ENCODE measurements at regions not wholly inside any gene's neighbourhood (a gene's known extent, or its start where the extent isn't known, plus 50 kb on each side); places are given as distances from the start of the nearest gene placed in this dataset.

GRCh38 chr2:121037480-121037879 lies 247.5 kb downstream of the TFCP2L1 start:
- WGBS, 2 donors = 89 to 96% methylated on average over 2 of the region's 2 CpGs

GRCh38 chr2:121038031-121038430 lies 247.0 kb downstream of the TFCP2L1 start:
- H3K9me3 ChIP-seq = peaks cover 0 to 1% (median 0%) of the 10 kb centered on the region in 4 donors
- WGBS, 2 donors = 75 to 79% methylated on average over 6 to 7 of the region's 7 CpGs
- H3K36me3 ChIP-seq = no peaks in the 10 kb centered on the region
- H3K4me3 ChIP-seq = no peak overlapping the region
- no peak for TF ChIP-seq CTCF (IDR thresholded peaks at IDR 0.05)
- TF ChIP-seq POLR2A (IDR thresholded peaks at IDR 0.05) = no peak
- no peak for TF ChIP-seq EP300 (IDR thresholded peaks at IDR 0.05)
- no peak for DNase-seq (ENCODE audit: low spot score in 2 of 2)
- no peaks in the 10 kb centered on the region for H3K4me1 ChIP-seq
- no peak overlapping the region for H3K27ac ChIP-seq
- no peaks in the 10 kb centered on the region for H3K27me3 ChIP-seq

More at GRCh38 chr2:121037480-121037879, 247.5 kb downstream of the TFCP2L1 start:
- no peaks in the 10 kb centered on the region for H3K4me1 ChIP-seq
- TF ChIP-seq CTCF (IDR thresholded peaks at IDR 0.05) (no peak), EP300 (IDR thresholded peaks at IDR 0.05) (no peak), POLR2A (IDR thresholded peaks at IDR 0.05) (no peak)
- H3K9me3 ChIP-seq = no peaks in the 10 kb centered on the region
- no peaks in the 10 kb centered on the region for H3K27me3 ChIP-seq
- H3K27ac ChIP-seq = no peak overlapping the region
- no peak for DNase-seq (ENCODE audit: low spot score in 2 of 2)
- no peaks in the 10 kb centered on the region for H3K36me3 ChIP-seq
- no peak overlapping the region for H3K4me3 ChIP-seq

DNA sequence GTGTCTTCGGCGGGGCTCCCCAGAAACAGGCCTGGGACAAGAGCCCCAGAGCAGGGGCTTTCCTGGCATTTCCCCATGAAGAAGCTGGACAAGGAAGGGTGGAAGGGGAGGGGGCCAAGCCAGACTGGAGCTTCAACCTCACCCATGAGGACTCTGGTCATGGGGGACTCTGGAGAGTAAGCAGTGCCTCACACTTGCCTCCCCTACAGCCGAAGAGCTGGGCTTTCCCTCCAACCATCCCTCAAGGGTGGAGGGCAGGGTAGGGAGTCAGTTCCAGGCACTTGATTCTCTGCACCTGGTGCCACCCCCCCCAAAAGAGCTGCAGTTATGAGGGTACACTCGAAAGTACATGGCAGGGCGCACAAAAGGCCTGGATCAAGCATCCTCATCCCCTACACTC lies 246.6 kb downstream of the TFCP2L1 start:
- no peak for DNase-seq (ENCODE audit: low spot score in 2 of 2)
- Histone ChIP-seq H3K4me3 (no peak overlapping the region), H3K4me1 (no peaks in the 10 kb centered on the region), H3K36me3 (no peaks in the 10 kb centered on the region), H3K9me3 (peaks cover 0 to 5% (median 0%) of the 10 kb centered on the region in 4 donors), H3K27ac (no peak overlapping the region), H3K27me3 (no peaks in the 10 kb centered on the region)
- 90 to 92% methylated on average over 5 of the region's 5 CpGs for WGBS, 2 donors
- TF ChIP-seq EP300 (IDR thresholded peaks at IDR 0.05) = no peak
- no peak for TF ChIP-seq CTCF (IDR thresholded peaks at IDR 0.05)
- no peak for TF ChIP-seq POLR2A (IDR thresholded peaks at IDR 0.05)

GRCh38 chr2:121038891-121039616 lies 245.9 kb downstream of the TFCP2L1 start:
- H3K9me3 ChIP-seq = peaks cover 0 to 8% (median 0%) of the 10 kb centered on the region in 4 donors
- no peaks in the 10 kb centered on the region for H3K4me1 ChIP-seq
- H3K36me3 ChIP-seq = no peaks in the 10 kb centered on the region
- no peak overlapping the region for H3K27ac ChIP-seq
- no peak for DNase-seq (ENCODE audit: low spot score in 2 of 2)
- TF ChIP-seq CTCF (IDR thresholded peaks at IDR 0.05) = no peak
- no peak for TF ChIP-seq EP300 (IDR thresholded peaks at IDR 0.05)
- no peak for TF ChIP-seq POLR2A (IDR thresholded peaks at IDR 0.05)
- 60 to 67% methylated on average over 8 of the region's 8 CpGs for WGBS, 2 donors
- H3K27me3 ChIP-seq = no peaks in the 10 kb centered on the region
- H3K4me3 ChIP-seq = no peak overlapping the region

- peaks cover 0 to 8% (median 0%) of the 10 kb centered on the region in 4 donors for H3K9me3 ChIP-seq
- 73 to 82% methylated on average over 3 of the region's 3 CpGs for WGBS, 2 donors
- H3K4me3 ChIP-seq = no peak overlapping the region
- no peak overlapping the region for H3K27ac ChIP-seq
- no peak for DNase-seq (ENCODE audit: low spot score in 2 of 2)
- H3K36me3 ChIP-seq = no peaks in the 10 kb centered on the region
- H3K4me1 ChIP-seq = no peaks in the 10 kb centered on the region
- TF ChIP-seq EP300 (IDR thresholded peaks at IDR 0.05) (no peak), CTCF (IDR thresholded peaks at IDR 0.05) (no peak), POLR2A (IDR thresholded peaks at IDR 0.05) (no peak)
- H3K27me3 ChIP-seq = no peaks in the 10 kb centered on the region
Observed at GRCh38 chr2:121039679-121040078, 245.3 kb downstream of the TFCP2L1 start.
